SU-DHL-6 (cell line): ENCODE measurements at regions not wholly inside any gene's neighbourhood (a gene's known extent, or its start where the extent isn't known, plus 50 kb on each side); places are given as distances from the start of the nearest gene placed in this dataset.

Experiments used
- CTCF ChIP-seq: fragments of 200-600 bp; sonication (generic); IDR thresholded peaks from one replicate; pipeline ENCODE4 v1.5.1; 2017; ENCODE audit warnings: antibody characterized with exemption, mild to moderate bottlenecking, low read length, moderate library complexity; ENCODE audit not compliant: insufficient read depth, poor library complexity, severe bottlenecking
- EZH2phosphoT487 ChIP-seq: fragments of 200-600 bp; sonication (generic), shearing (Covaris generic); conservative IDR thresholded peaks from 2 replicates; pipeline ENCODE4 v1.6.1; 2018; ENCODE audit warnings: mild to moderate bottlenecking, antibody characterized with exemption, low read length, moderate library complexity, mixed read lengths

GRCh38 chr12:46534327-46534840 is 161.8 kb upstream of the SLC38A2 start:
- no peak for TF ChIP-seq CTCF
- no peak for TF ChIP-seq EZH2phosphoT487
